ENCODE measurements at regions not wholly inside any gene's neighbourhood (a gene's known extent, or its start where the extent isn't known, plus 50 kb on each side); places are given as distances from the start of the nearest gene placed in this dataset.

- Histone ChIP-seq H3K4me1 (no peaks in the 10 kb centered on the region), H3K4me3 (no peak overlapping the region), H3K27ac (replicated peaks in 1 of 4) (no peak overlapping the region), H3K9me3 (peaks cover 0 to 25% (median 12%) of the 10 kb centered on the region in 4 donors), H3K27me3 (peaks cover 0 to 56% (median 4%) of the 10 kb centered on the region in 4 donors), H3K36me3 (no peaks in the 10 kb centered on the region)
- WGBS, result 77% methylated on average over 3 of the region's 8 CpGs
- DNase-seq (ENCODE audit: extremely low spot score), result no peak
- TF ChIP-seq EP300 (IDR thresholded peaks at IDR 0.05) (no peak), POLR2AphosphoS5 (IDR thresholded peaks at IDR 0.05) (no peak), POLR2A (IDR thresholded peaks at IDR 0.05; ENCODE audit: low read depth) (no peak)
- TF ChIP-seq, protein P1, sequence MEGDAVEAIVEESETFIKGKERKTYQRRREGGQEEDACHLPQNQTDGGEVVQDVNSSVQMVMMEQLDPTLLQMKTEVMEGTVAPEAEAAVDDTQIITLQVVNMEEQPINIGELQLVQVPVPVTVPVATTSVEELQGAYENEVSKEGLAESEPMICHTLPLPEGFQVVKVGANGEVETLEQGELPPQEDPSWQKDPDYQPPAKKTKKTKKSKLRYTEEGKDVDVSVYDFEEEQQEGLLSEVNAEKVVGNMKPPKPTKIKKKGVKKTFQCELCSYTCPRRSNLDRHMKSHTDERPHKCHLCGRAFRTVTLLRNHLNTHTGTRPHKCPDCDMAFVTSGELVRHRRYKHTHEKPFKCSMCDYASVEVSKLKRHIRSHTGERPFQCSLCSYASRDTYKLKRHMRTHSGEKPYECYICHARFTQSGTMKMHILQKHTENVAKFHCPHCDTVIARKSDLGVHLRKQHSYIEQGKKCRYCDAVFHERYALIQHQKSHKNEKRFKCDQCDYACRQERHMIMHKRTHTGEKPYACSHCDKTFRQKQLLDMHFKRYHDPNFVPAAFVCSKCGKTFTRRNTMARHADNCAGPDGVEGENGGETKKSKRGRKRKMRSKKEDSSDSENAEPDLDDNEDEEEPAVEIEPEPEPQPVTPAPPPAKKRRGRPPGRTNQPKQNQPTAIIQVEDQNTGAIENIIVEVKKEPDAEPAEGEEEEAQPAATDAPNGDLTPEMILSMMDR (IDR thresholded peaks at IDR 0.05), result no peak
- intact Hi-C loops (cut with DNase I), result no loop called here
These were observed 260.4 kb downstream of the PTPRU start for GRCh38 chr1:29496701-29497100.

GRCh38 chr1:29490204-29490934 lies 254.0 kb downstream of the PTPRU start:
- Histone ChIP-seq H3K27me3 (peaks cover 0 to 56% (median 0%) of the 10 kb centered on the region in 4 donors), H3K9me3 (peaks cover 0 to 7% (median under 1%) of the 10 kb centered on the region in 4 donors), H3K4me3 (no peak overlapping the region), H3K4me1 (no peaks in the 10 kb centered on the region), H3K27ac (replicated peaks in 1 of 4) (no peak overlapping the region), H3K36me3 (no peaks in the 10 kb centered on the region)
- 73% methylated on average over 7 of the region's 11 CpGs for WGBS
- no peak for DNase-seq (ENCODE audit: extremely low spot score)
- intact Hi-C loops (cut with DNase I), result no loop called here
- TF ChIP-seq POLR2AphosphoS5 (IDR thresholded peaks at IDR 0.05) (no peak), POLR2A (IDR thresholded peaks at IDR 0.05; ENCODE audit: low read depth) (no peak), EP300 (IDR thresholded peaks at IDR 0.05) (no peak)
- TF ChIP-seq, protein P1 (IDR thresholded peaks at IDR 0.05), result no peak

- Histone ChIP-seq H3K27ac (replicated peaks in 1 of 4) (no peak overlapping the region), H3K4me1 (no peaks in the 10 kb centered on the region), H3K9me3 (no peaks in the 10 kb centered on the region), H3K36me3 (no peaks in the 10 kb centered on the region), H3K4me3 (no peak overlapping the region), H3K27me3 (peaks cover 0 to 59% (median 0%) of the 10 kb centered on the region in 4 donors)
- 96% methylated on average over 5 of the region's 5 CpGs for WGBS
- no peak for DNase-seq (ENCODE audit: extremely low spot score)
- TF ChIP-seq POLR2A (IDR thresholded peaks at IDR 0.05; ENCODE audit: low read depth), result no peak
- TF ChIP-seq, protein P1 (IDR thresholded peaks at IDR 0.05), result no peak
- TF ChIP-seq POLR2AphosphoS5 (IDR thresholded peaks at IDR 0.05), result no peak
- intact Hi-C loops (cut with DNase I), result no loop called here
These were observed 253.1 kb downstream of the PTPRU start for GRCh38 chr1:29489471-29489870.

GRCh38 chr1:29488794-29489311 lies 252.5 kb downstream of the PTPRU start:
- 85% methylated on average over 9 of the region's 11 CpGs for WGBS
- no peaks in the 10 kb centered on the region for H3K9me3 ChIP-seq
- no peak for DNase-seq (ENCODE audit: extremely low spot score)
- no peak overlapping the region for H3K4me3 ChIP-seq
- TF ChIP-seq, protein P1 (IDR thresholded peaks at IDR 0.05), result no peak
- TF ChIP-seq EP300 (IDR thresholded peaks at IDR 0.05) (no peak), POLR2A (IDR thresholded peaks at IDR 0.05; ENCODE audit: low read depth) (no peak), POLR2AphosphoS5 (IDR thresholded peaks at IDR 0.05) (no peak)
- H3K4me1 ChIP-seq, result no peaks in the 10 kb centered on the region
- peaks cover 0 to 59% (median 0%) of the 10 kb centered on the region in 4 donors for H3K27me3 ChIP-seq
- H3K36me3 ChIP-seq, result no peaks in the 10 kb centered on the region
- intact Hi-C loops (cut with DNase I), result no loop called here
- no peak overlapping the region for H3K27ac ChIP-seq (replicated peaks in 1 of 4)

Data from esophagus muscularis mucosa (tissue), 4 donors.